ENCODE measurements at regions not wholly inside any gene's neighbourhood (a gene's known extent, or its start where the extent isn't known, plus 50 kb on each side); places are given as distances from the start of the nearest gene placed in this dataset.

DNA sequence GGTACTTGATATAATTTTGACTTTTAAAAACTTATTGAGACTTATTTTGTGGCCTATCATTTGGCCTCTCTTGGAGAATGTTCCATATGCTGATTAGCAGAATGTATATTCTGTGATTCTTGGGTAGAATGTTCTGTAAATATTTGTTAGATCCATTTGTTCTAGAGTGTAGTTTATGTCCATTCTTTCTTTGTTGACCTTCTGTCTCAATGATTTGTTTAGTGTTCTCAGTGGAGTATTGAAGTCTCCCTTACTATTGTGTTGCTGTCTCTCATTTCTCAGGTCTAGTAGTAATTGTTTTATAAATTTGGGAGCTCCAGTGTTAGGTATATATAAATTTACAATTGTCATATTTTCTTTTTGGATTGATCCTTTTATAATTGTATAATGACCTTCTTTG lies 349.6 kb upstream of the CWC22 start:
- H3F3A ChIP-seq (ENCODE audit: insufficient read depth), result no peaks in the 10 kb centered on the region
- H2AFZ ChIP-seq, result no peak overlapping the region
- H3K4me1 ChIP-seq (ENCODE audit: insufficient read depth), result 0 out of 2 replicates have a peak, but pooled peaks cover 6% of the 10 kb centered on the region
- H3K36me3 ChIP-seq (ENCODE audit: low read depth), result no peaks in the 10 kb centered on the region
- H3K27me3 ChIP-seq (replicated peaks; ENCODE audit: insufficient read depth), result no peaks in the 10 kb centered on the region
- DNase-seq, result no peak
- in situ Hi-C loops (cut with MboI), result no loop called here
- H3K79me2 ChIP-seq (ENCODE audit: insufficient read depth), result no peaks in the 10 kb centered on the region
- 0 out of 2 replicates have a peak, but pooled peaks cover 3% of the 10 kb centered on the region for H3K9me2 ChIP-seq (ENCODE audit: insufficient read depth)
- H4K20me1 ChIP-seq (ENCODE audit: insufficient read depth), result no peaks in the 10 kb centered on the region
- H3K4me3 ChIP-seq, result no peak overlapping the region
- H3K4me2 ChIP-seq (ENCODE audit: unreplicated experiment), result no peak overlapping the region
- TF ChIP-seq EZH2phosphoT487 (IDR thresholded peaks at IDR 0.05; ENCODE audit: insufficient read depth, low read depth), result no peak
- TF ChIP-seq EZH2 (IDR thresholded peaks at IDR 0.05; ENCODE audit: insufficient read depth, poor library complexity, severe bottlenecking), result no peak
- H3K9me3 ChIP-seq (ENCODE audit: low read depth), result no peaks in the 10 kb centered on the region
- no peak overlapping the region for H3K9ac ChIP-seq
- H3K27ac ChIP-seq, result no peak overlapping the region

DNA sequence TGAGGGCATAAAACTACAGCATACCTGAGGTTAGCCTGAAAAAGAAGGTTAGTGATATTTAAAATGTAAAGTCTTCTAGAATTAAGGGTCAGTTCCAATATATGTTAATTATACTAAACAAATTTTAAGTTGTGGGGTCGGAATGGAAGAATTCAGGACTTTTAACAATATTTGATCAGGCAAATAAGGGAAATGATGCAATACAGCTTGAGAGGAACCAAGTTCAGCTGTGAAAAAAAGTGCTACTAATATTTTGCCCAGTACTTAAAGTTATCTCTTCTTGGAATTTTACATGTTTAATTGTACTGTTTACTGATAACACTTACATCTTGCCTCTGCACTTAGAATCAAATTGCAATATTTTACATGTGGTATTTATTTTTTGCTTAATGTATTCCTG lies 345.5 kb upstream of the CWC22 start:
- WGBS, 2 experiments (ENCODE audit: low coverage in 1 of 2, low lambda C conversion rate in 2 of 2, missing lambda C conversion rate in 2 of 2), result 30 to 36% methylated on average over 1 of the region's 1 CpG
- TF ChIP-seq EZH2 (IDR thresholded peaks at IDR 0.05; ENCODE audit: insufficient read depth, poor library complexity, severe bottlenecking) (no peak), EZH2phosphoT487 (IDR thresholded peaks at IDR 0.05; ENCODE audit: insufficient read depth, low read depth) (no peak)
- H3F3A ChIP-seq (ENCODE audit: insufficient read depth), result no peaks in the 10 kb centered on the region
- no peak overlapping the region for H3K9ac ChIP-seq
- H3K4me2 ChIP-seq (ENCODE audit: unreplicated experiment), result no peak overlapping the region
- H3K36me3 ChIP-seq (ENCODE audit: low read depth), result no peaks in the 10 kb centered on the region
- peak overlapping the region; percentile 67 for H2AFZ ChIP-seq
- H3K79me2 ChIP-seq (ENCODE audit: insufficient read depth), result no peaks in the 10 kb centered on the region
- no peaks in the 10 kb centered on the region for H4K20me1 ChIP-seq (ENCODE audit: insufficient read depth)
- in situ Hi-C loops (cut with MboI), result no loop called here
- H3K27ac ChIP-seq, result no peak overlapping the region
- H3K9me3 ChIP-seq (ENCODE audit: low read depth), result no peaks in the 10 kb centered on the region
- peak; percentile 14 for DNase-seq
- H3K27me3 ChIP-seq (replicated peaks; ENCODE audit: insufficient read depth), result no peaks in the 10 kb centered on the region
- 0 out of 2 replicates have a peak, but pooled peaks cover 3% of the 10 kb centered on the region for H3K9me2 ChIP-seq (ENCODE audit: insufficient read depth)
- 0 out of 2 replicates have a peak, but pooled peaks cover 6% of the 10 kb centered on the region for H3K4me1 ChIP-seq (ENCODE audit: insufficient read depth)
- no peak overlapping the region for H3K4me3 ChIP-seq

DNA sequence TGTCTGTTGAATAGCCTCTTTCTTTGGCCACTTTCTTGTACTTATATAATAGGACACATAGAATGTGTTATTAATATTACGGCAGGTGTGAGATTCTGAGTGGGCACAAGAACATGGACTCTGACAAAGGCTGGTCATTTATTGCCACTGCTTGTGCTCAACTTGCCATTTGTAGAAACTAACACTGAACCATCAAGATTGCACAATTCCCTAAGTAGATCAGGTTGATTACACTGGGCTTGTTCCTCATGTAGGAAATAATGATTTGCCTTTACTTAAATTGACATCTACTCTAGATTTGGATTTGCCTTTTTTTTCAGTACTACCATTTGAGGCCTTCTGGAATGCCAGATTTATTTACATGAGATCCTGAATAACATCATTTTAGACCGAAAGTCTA lies 342.7 kb upstream of the CWC22 start:
- H3K9me3 ChIP-seq (ENCODE audit: low read depth), result no peaks in the 10 kb centered on the region
- H3K27ac ChIP-seq, result no peak overlapping the region
- H3K9ac ChIP-seq, result no peak overlapping the region
- H2AFZ ChIP-seq, result no peak overlapping the region
- DNase-seq, result no peak
- 0 out of 2 replicates have a peak, but pooled peaks cover 6% of the 10 kb centered on the region for H3K4me1 ChIP-seq (ENCODE audit: insufficient read depth)
- H3K27me3 ChIP-seq (replicated peaks; ENCODE audit: insufficient read depth), result no peaks in the 10 kb centered on the region
- TF ChIP-seq EZH2 (IDR thresholded peaks at IDR 0.05; ENCODE audit: insufficient read depth, poor library complexity, severe bottlenecking) (no peak), EZH2phosphoT487 (IDR thresholded peaks at IDR 0.05; ENCODE audit: insufficient read depth, low read depth) (no peak)
- H3K79me2 ChIP-seq (ENCODE audit: insufficient read depth), result no peaks in the 10 kb centered on the region
- 91 to 98% methylated on average over 2 of the region's 2 CpGs for WGBS, 2 experiments (ENCODE audit: low coverage in 1 of 2, low lambda C conversion rate in 2 of 2, missing lambda C conversion rate in 2 of 2)
- no peaks in the 10 kb centered on the region for H4K20me1 ChIP-seq (ENCODE audit: insufficient read depth)
- no peak overlapping the region for H3K4me3 ChIP-seq
- H3K4me2 ChIP-seq (ENCODE audit: unreplicated experiment), result no peak overlapping the region
- H3F3A ChIP-seq (ENCODE audit: insufficient read depth), result no peaks in the 10 kb centered on the region
- H3K36me3 ChIP-seq (ENCODE audit: low read depth), result no peaks in the 10 kb centered on the region
- in situ Hi-C loops (cut with MboI), result no loop called here
- no peaks in the 10 kb centered on the region for H3K9me2 ChIP-seq (ENCODE audit: insufficient read depth)

DNA sequence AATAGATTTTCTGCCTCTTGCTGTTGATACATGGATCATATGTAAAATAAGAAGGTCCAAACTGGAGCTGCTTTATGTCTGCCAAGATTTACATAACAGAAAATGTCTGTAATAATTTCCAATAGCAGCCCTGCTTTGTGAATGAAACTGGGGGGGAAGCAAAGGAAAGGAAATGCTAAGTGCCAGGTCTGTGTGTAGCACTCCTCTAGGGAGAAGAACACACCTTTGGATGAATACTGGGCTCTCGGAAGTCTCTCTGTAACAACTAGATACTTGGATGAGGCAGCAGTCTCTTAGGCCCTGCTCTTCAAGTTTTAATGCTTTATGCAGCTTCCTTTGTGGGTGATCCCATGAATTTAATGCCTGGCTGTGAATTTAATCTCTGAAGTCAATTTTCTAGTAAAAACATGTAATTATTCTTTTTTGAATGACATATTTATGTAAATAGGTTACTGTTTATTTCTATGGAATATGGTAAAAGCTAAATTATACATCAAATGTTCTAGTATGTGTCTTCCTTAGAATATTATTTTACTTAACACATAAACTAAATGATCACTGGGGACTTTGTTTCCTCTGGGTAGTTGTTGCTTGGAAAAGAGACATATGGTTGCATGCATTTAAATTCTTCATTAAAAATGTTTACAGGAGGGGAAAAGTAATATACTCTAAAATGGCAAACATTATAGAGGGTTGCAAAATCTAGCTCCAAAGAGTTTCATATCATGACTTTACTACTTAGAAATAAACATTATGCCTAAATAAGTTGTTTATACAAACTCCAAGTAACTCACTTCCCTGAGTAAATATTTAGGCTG lies 336.6 kb upstream of the CWC22 start:
- no peaks in the 10 kb centered on the region for H4K20me1 ChIP-seq (ENCODE audit: insufficient read depth)
- in situ Hi-C loops (cut with MboI), result no loop called here
- no peaks in the 10 kb centered on the region for H3K36me3 ChIP-seq (ENCODE audit: low read depth)
- no peak overlapping the region for H2AFZ ChIP-seq
- WGBS, 2 experiments (ENCODE audit: low coverage in 1 of 2, low lambda C conversion rate in 2 of 2, missing lambda C conversion rate in 2 of 2), result 71 to 95% methylated on average over 1 of the region's 1 CpG
- H3K9me3 ChIP-seq (ENCODE audit: low read depth), result no peaks in the 10 kb centered on the region
- no peak overlapping the region for H3K9ac ChIP-seq
- no peak overlapping the region for H3K4me3 ChIP-seq
- H3F3A ChIP-seq (ENCODE audit: insufficient read depth), result no peaks in the 10 kb centered on the region
- no peak for DNase-seq
- H3K27ac ChIP-seq, result no peak overlapping the region
- no peak overlapping the region for H3K4me2 ChIP-seq (ENCODE audit: unreplicated experiment)
- H3K79me2 ChIP-seq (ENCODE audit: insufficient read depth), result no peaks in the 10 kb centered on the region
- TF ChIP-seq EZH2phosphoT487 (IDR thresholded peaks at IDR 0.05; ENCODE audit: insufficient read depth, low read depth) (no peak), EZH2 (IDR thresholded peaks at IDR 0.05; ENCODE audit: insufficient read depth, poor library complexity, severe bottlenecking) (no peak)
- no peaks in the 10 kb centered on the region for H3K9me2 ChIP-seq (ENCODE audit: insufficient read depth)
- no peaks in the 10 kb centered on the region for H3K4me1 ChIP-seq (ENCODE audit: insufficient read depth)
- no peaks in the 10 kb centered on the region for H3K27me3 ChIP-seq (replicated peaks; ENCODE audit: insufficient read depth)
